ENCODE measurements at regions not wholly inside any gene's neighbourhood (a gene's known extent, or its start where the extent isn't known, plus 50 kb on each side); places are given as distances from the start of the nearest gene placed in this dataset.

DNA sequence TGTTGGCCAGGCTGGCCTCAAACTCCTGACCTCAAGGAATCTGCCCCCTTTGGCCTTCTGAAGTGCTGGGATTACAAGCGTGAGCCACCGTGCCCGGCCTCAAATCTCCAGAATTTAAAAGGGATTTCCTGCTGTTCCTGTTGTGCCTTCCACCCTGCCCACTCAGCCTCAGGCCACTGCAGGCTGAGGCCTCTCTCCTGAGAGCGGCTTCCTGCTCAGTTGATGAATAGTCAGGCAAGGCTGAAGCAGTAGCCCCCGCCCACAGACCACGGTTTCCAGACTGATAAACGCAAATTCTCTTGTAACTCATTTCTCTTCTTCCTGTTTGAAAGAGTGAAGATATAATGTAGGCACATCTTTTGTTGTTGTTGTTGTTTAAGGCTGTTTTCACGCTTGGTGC, 127.0 kb upstream of the PLCXD3 start:
- H4K20me1 ChIP-seq (ENCODE audit: control insufficient read depth, extremely low read depth, insufficient read depth, low read length): no peaks in the 10 kb centered on the region
- H3K4me2 ChIP-seq (ENCODE audit: control insufficient read depth, extremely low read depth, insufficient read depth, low read depth, low read length): no peak overlapping the region
- no peaks in the 10 kb centered on the region for H3K36me3 ChIP-seq (ENCODE audit: control insufficient read depth in 2 of 2, extremely low read depth in 1 of 2, insufficient read depth in 2 of 2, low read length in 2 of 2)
- H3K27me3 ChIP-seq (ENCODE audit: control insufficient read depth, extremely low read depth, insufficient read depth, low read length): no peaks in the 10 kb centered on the region
- H3K9me1 ChIP-seq (ENCODE audit: control insufficient read depth, extremely low read depth, insufficient read depth, low read length): no peaks in the 10 kb centered on the region
- no peak overlapping the region for H3K9ac ChIP-seq (ENCODE audit: control insufficient read depth, extremely low read depth, insufficient read depth, low read length)
- H3K4me3 ChIP-seq (ENCODE audit: control insufficient read depth in 2 of 3, extremely low read depth in 1 of 3, insufficient read depth in 2 of 3, low read depth in 1 of 3, low read length in 3 of 3): no peak overlapping the region
- no peaks in the 10 kb centered on the region for H3K9me3 ChIP-seq (ENCODE audit: control insufficient read depth, low read depth, low read length)
- H2AFZ ChIP-seq (ENCODE audit: control insufficient read depth, low read length): no peak overlapping the region
- no peaks in the 10 kb centered on the region for H3K4me1 ChIP-seq (ENCODE audit: control insufficient read depth, extremely low read depth, insufficient read depth, low read length)
- dilution Hi-C loops (cut with MboI; ENCODE audit: extremely low pct_ligation_motif_present, low sequenced_read_pairs): no loop called here
- no peak for DNase-seq (ENCODE audit: low read depth, low spot score)
- TF ChIP-seq, protein P1, sequence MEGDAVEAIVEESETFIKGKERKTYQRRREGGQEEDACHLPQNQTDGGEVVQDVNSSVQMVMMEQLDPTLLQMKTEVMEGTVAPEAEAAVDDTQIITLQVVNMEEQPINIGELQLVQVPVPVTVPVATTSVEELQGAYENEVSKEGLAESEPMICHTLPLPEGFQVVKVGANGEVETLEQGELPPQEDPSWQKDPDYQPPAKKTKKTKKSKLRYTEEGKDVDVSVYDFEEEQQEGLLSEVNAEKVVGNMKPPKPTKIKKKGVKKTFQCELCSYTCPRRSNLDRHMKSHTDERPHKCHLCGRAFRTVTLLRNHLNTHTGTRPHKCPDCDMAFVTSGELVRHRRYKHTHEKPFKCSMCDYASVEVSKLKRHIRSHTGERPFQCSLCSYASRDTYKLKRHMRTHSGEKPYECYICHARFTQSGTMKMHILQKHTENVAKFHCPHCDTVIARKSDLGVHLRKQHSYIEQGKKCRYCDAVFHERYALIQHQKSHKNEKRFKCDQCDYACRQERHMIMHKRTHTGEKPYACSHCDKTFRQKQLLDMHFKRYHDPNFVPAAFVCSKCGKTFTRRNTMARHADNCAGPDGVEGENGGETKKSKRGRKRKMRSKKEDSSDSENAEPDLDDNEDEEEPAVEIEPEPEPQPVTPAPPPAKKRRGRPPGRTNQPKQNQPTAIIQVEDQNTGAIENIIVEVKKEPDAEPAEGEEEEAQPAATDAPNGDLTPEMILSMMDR (optimal IDR thresholded peaks at IDR 0.05 in 1 of 3, IDR thresholded peaks at IDR 0.05 in 1 of 3, conservative IDR thresholded peaks at IDR 0.05 in 1 of 3; ENCODE audit: extremely low read depth in 1 of 3, insufficient read depth in 2 of 3, low read length in 3 of 3): no peak
- TF ChIP-seq EZH2 (IDR thresholded peaks at IDR 0.05; ENCODE audit: low read length): no peak
- H3K27ac ChIP-seq (ENCODE audit: control insufficient read depth, insufficient read depth, low read length): no peak overlapping the region
- H3K79me2 ChIP-seq (ENCODE audit: control insufficient read depth, insufficient read depth, low read length): no peaks in the 10 kb centered on the region
- FAIRE-seq: no peak

DNA sequence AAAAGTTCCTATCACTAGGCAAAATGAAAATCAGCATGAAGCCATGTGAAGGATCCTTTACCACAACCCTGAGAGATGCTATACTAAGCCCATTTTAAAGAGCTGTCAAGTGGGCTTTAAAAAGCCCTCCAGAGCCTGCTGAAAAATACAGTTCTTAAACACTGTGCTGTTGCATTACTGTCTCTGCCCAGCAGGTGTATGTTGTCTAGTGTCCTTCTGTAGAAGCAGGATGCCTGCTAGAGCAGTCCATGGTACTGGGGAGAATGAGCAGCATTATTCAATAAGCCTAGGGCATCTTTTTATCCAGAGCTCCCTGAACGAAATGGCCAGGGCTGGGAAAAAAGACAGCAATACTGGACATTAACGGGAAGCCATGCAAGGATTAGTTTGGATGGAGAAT, 126.2 kb upstream of the PLCXD3 start:
- Histone ChIP-seq H3K9me3 (ENCODE audit: control insufficient read depth, low read depth, low read length) (no peaks in the 10 kb centered on the region), H3K4me1 (ENCODE audit: control insufficient read depth, extremely low read depth, insufficient read depth, low read length) (no peaks in the 10 kb centered on the region), H3K79me2 (ENCODE audit: control insufficient read depth, insufficient read depth, low read length) (no peaks in the 10 kb centered on the region), H2AFZ (ENCODE audit: control insufficient read depth, low read length) (no peak overlapping the region), H3K27me3 (ENCODE audit: control insufficient read depth, extremely low read depth, insufficient read depth, low read length) (no peaks in the 10 kb centered on the region), H3K4me3 (ENCODE audit: control insufficient read depth in 2 of 3, extremely low read depth in 1 of 3, insufficient read depth in 2 of 3, low read depth in 1 of 3, low read length in 3 of 3) (no peak overlapping the region), H3K27ac (ENCODE audit: control insufficient read depth, insufficient read depth, low read length) (no peak overlapping the region), H3K9ac (ENCODE audit: control insufficient read depth, extremely low read depth, insufficient read depth, low read length) (no peak overlapping the region), H4K20me1 (ENCODE audit: control insufficient read depth, extremely low read depth, insufficient read depth, low read length) (no peaks in the 10 kb centered on the region), H3K9me1 (ENCODE audit: control insufficient read depth, extremely low read depth, insufficient read depth, low read length) (no peaks in the 10 kb centered on the region), H3K36me3 (ENCODE audit: control insufficient read depth in 2 of 2, extremely low read depth in 1 of 2, insufficient read depth in 2 of 2, low read length in 2 of 2) (no peaks in the 10 kb centered on the region), H3K4me2 (ENCODE audit: control insufficient read depth, extremely low read depth, insufficient read depth, low read depth, low read length) (no peak overlapping the region)
- dilution Hi-C loops (cut with MboI; ENCODE audit: extremely low pct_ligation_motif_present, low sequenced_read_pairs): no loop called here
- DNase-seq (ENCODE audit: low read depth, low spot score) (no peak), FAIRE-seq (no peak)
- TF ChIP-seq, protein P1 (optimal IDR thresholded peaks at IDR 0.05 in 1 of 3, IDR thresholded peaks at IDR 0.05 in 1 of 3, conservative IDR thresholded peaks at IDR 0.05 in 1 of 3; ENCODE audit: extremely low read depth in 1 of 3, insufficient read depth in 2 of 3, low read length in 3 of 3): peak in 1 of 3 experiments; percentile 30
- no peak for TF ChIP-seq EZH2 (IDR thresholded peaks at IDR 0.05; ENCODE audit: low read length)
